K562 (cell line): ENCODE measurements at regions not wholly inside any gene's neighbourhood (a gene's known extent, or its start where the extent isn't known, plus 50 kb on each side); places are given as distances from the start of the nearest gene placed in this dataset.

Experiments
- CEBPB ChIP-seq: fragments of 450-650 bp; IDR thresholded peaks from 2 replicates; pipeline ENCODE4 v1.6.1; 2016; ENCODE audit warnings: missing genetic modification characterization, missing compliant biosample characterization
- CHD4 ChIP-seq: fragments of 200-600 bp; sonication (generic); IDR thresholded peaks from 3 replicates; pipeline ENCODE4 v1.6.1; 2012; ENCODE audit warnings: low read depth, mild to moderate bottlenecking, mixed read lengths, low read length, inconsistent platforms; ENCODE audit not compliant: insufficient read depth, insufficient replicate concordance, poor library complexity, severe bottlenecking
- CSDE1 ChIP-seq, 2 experiments: fragments of 450-650 bp; IDR thresholded peaks; 2 replicates each; pipeline ENCODE4 v1.6.1; 2016; ENCODE audit warnings: mild to moderate bottlenecking in 1 of 2
- DLX4 ChIP-seq: fragments of 250-450 bp; sonication (Bioruptor Pico); IDR thresholded peaks from 2 replicates; pipeline ENCODE4 v1.6.1; 2021; ENCODE audit warnings: mild to moderate bottlenecking
- DNMT1 ChIP-seq: fragments of 450-650 bp; IDR thresholded peaks from 2 replicates; pipeline ENCODE4 v1.6.1; 2016; ENCODE audit warnings: antibody characterized with exemption, mild to moderate bottlenecking
- ELK3 ChIP-seq: fragments of 450-650 bp; formaldehyde crosslinking; IDR thresholded peaks from 2 replicates; pipeline ENCODE4 v1.4.0; 2020; ENCODE audit warnings: mild to moderate bottlenecking
- EZH2 ChIP-seq: IDR thresholded peaks from 2 replicates; pipeline ENCODE4 v1.6.1; 2012; ENCODE audit warnings: low read depth, mild to moderate bottlenecking, inconsistent platforms, low read length, borderline replicate concordance
- FOXK1 ChIP-seq: sonication (generic); formaldehyde crosslinking; IDR thresholded peaks from 2 replicates; pipeline ENCODE4 v1.8.0; 2022; ENCODE audit warnings: missing genetic modification reagents, mild to moderate bottlenecking, borderline replicate concordance
- HNRNPH1 ChIP-seq: fragments of 200-400 bp; formaldehyde crosslinking; optimal IDR thresholded peaks from 2 replicates; pipeline ENCODE3; 2017; ENCODE audit warnings: low read depth, mild to moderate bottlenecking, low read length, moderate library complexity
- ID3 ChIP-seq, 2 experiments: fragments of 250-450 bp in 1 of 2; fragments of 450-650 bp in 1 of 2; sonication (Bioruptor Pico) in 1 of 2; IDR thresholded peaks; 2 replicates each; pipeline versions ENCODE4 v1.6.1 to v1.8.0; 2016 to 2021; ENCODE audit warnings: mild to moderate bottlenecking in 2 of 2, moderate library complexity in 2 of 2, missing compliant biosample characterization in 1 of 2, missing genetic modification characterization in 1 of 2
- MAFF ChIP-seq: IDR thresholded peaks from 2 replicates; pipeline ENCODE4 v1.6.1; 2012; ENCODE audit warnings: low read length, improper control_type of control experiment
- NFYB ChIP-seq: IDR thresholded peaks from 2 replicates; pipeline ENCODE4 v1.6.1; 2011; ENCODE audit warnings: mild to moderate bottlenecking, moderate library complexity; ENCODE audit not compliant: insufficient read length; ENCODE audit errors: extremely low read depth
- SMAD4 ChIP-seq: fragments of 250-450 bp; sonication (Bioruptor Pico); conservative IDR thresholded peaks from 2 replicates; pipeline ENCODE4 v1.8.0; 2021; ENCODE audit warnings: inconsistent platforms, mild to moderate bottlenecking, moderate library complexity
- SMARCC2 ChIP-seq: fragments of 450-650 bp; IDR thresholded peaks from 2 replicates; pipeline ENCODE4 v1.6.1; 2017; ENCODE audit warnings: antibody characterized with exemption, moderate library complexity, mild to moderate bottlenecking, low read depth
- TEAD2 ChIP-seq: fragments of 450-650 bp; IDR thresholded peaks from 2 replicates; pipeline ENCODE4 v1.6.1; 2016; ENCODE audit warnings: missing genetic modification characterization, control low read depth, missing compliant biosample characterization
- TRIM24 ChIP-seq, 2 experiments: fragments of 450-650 bp; IDR thresholded peaks; 2 replicates each; pipeline ENCODE4 v1.6.1; 2016
- ZBTB1 ChIP-seq: sonication (generic); formaldehyde crosslinking; IDR thresholded peaks from 2 replicates; pipeline ENCODE4 v1.8.1; 2023; ENCODE audit warnings: missing genetic modification reagents, low read depth, mild to moderate bottlenecking, borderline replicate concordance
- ZBTB12 ChIP-seq: fragments of 250-450 bp; sonication (Bioruptor Pico); IDR thresholded peaks from 2 replicates; pipeline ENCODE4 v1.4.0; 2020
- ZNF263 ChIP-seq: sonication (generic); formaldehyde crosslinking; IDR thresholded peaks from 2 replicates; pipeline ENCODE4 v1.8.0; 2022; ENCODE audit warnings: mild to moderate bottlenecking, missing genetic modification reagents, borderline replicate concordance
- ZNF316 ChIP-seq: fragments of 450-650 bp; IDR thresholded peaks from 2 replicates; pipeline ENCODE4 v1.6.1; 2016
- ZNF592 ChIP-seq: fragments of 450-650 bp; IDR thresholded peaks from 2 replicates; pipeline ENCODE4 v1.6.1; 2017; ENCODE audit warnings: antibody characterized with exemption, mild to moderate bottlenecking
- ZNF696 ChIP-seq: fragments of 250-450 bp; sonication (Bioruptor Pico); conservative IDR thresholded peaks from 2 replicates; pipeline ENCODE4 v1.4.0; 2020; ENCODE audit warnings: mild to moderate bottlenecking, moderate library complexity

GRCh38 chr6:112626468-112627082 lies 279.4 kb downstream of the RFPL4B start (continued):
- TF ChIP-seq NFYB, result no peak
- no peak for TF ChIP-seq CSDE1 (IDR thresholded peaks at IDR 0.05)
- TF ChIP-seq FOXK1 (CRISPR knock-in tag), result no peak
- TF ChIP-seq CEBPB (tag), result peak; percentile 42
- TF ChIP-seq ZNF696 (CRISPR knock-in tag), result no peak
- TF ChIP-seq ZNF592, result peak; percentile 44; the same call in 1 of the 2 replicates
- TF ChIP-seq ELK3 (CRISPR knock-in tag), result no peak
- no peak for TF ChIP-seq TEAD2 (tag)
- no peak for TF ChIP-seq CHD4
- peak; percentile 86 for TF ChIP-seq MAFF
- no peak for TF ChIP-seq ZBTB12 (CRISPR knock-in tag)
- TF ChIP-seq ZNF263 (CRISPR knock-in tag), result no peak
- no peak for TF ChIP-seq DLX4 (CRISPR knock-in tag)
- no peak for TF ChIP-seq SMARCC2
- 0 out of 4 replicates have a peak, but pooled peaks of 1 of the 2 experiments have one; percentile 17 for TF ChIP-seq TRIM24 (IDR thresholded peaks at IDR 0.05)
- TF ChIP-seq SMAD4 (CRISPR knock-in tag), result peak; percentile 32; the same call in 1 of the 2 replicates
- no peak for TF ChIP-seq EZH2
- TF ChIP-seq HNRNPH1, result no peak
- no peak for TF ChIP-seq DNMT1
- no peak for TF ChIP-seq ZBTB1 (CRISPR knock-in tag)
- TF ChIP-seq ID3 (CRISPR knock-in tag; IDR thresholded peaks at IDR 0.05), result no peak
- TF ChIP-seq ID3 (tag; IDR thresholded peaks at IDR 0.05), result no peak
- TF ChIP-seq ZNF316, result peak; percentile 96
